ENCODE measurements at regions not wholly inside any gene's neighbourhood (a gene's known extent, or its start where the extent isn't known, plus 50 kb on each side); places are given as distances from the start of the nearest gene placed in this dataset.

- TF ChIP-seq POLR2A (IDR thresholded peaks at IDR 0.05): no peak
- no peak for TF ChIP-seq CTCF (IDR thresholded peaks at IDR 0.05)
Measured at GRCh38 chr15:70355275-70355795, 257.6 kb upstream of the TLE3 start.
